ENCODE measurements at regions not wholly inside any gene's neighbourhood (a gene's known extent, or its start where the extent isn't known, plus 50 kb on each side); places are given as distances from the start of the nearest gene placed in this dataset.
"Not testable (repeated sequence)": the region's sequence is repeated elsewhere in the genome, so short reads cannot be mapped to it uniquely, and the experiment has no call there.

- no peak for DNase-seq (ENCODE audit: insufficient read length, low spot score, missing footprints)
- no peaks in the 10 kb centered on the region for H4K20me1 ChIP-seq (ENCODE audit: insufficient read depth, low read length)
- TF ChIP-seq CTCF (IDR thresholded peaks at IDR 0.05; ENCODE audit: extremely low read depth, low read depth, low read length), result no peak
Measured at GRCh38 chr9:85871008-85871407, 69.9 kb upstream of the NAA35 start.

GRCh38 chr9:85871683-85872082 lies 69.3 kb upstream of the NAA35 start:
- H3K4me3 ChIP-seq (ENCODE audit: insufficient read depth, low read length); H3K36me3 ChIP-seq (ENCODE audit: insufficient read depth, low read length); H3K27ac ChIP-seq (ENCODE audit: low read depth, low read length); H3K9me3 ChIP-seq (ENCODE audit: low read depth, low read length); H3K4me1 ChIP-seq (ENCODE audit: insufficient read depth, low read length); H2AFZ ChIP-seq (ENCODE audit: low read length); DNase-seq (ENCODE audit: insufficient read length, low spot score, missing footprints); H3K4me2 ChIP-seq (ENCODE audit: insufficient read depth, low read length); H4K20me1 ChIP-seq (ENCODE audit: insufficient read depth, low read length); H3K27me3 ChIP-seq (ENCODE audit: insufficient read depth, low read length); H3K79me2 ChIP-seq (ENCODE audit: insufficient read depth, low read length): not testable (repeated sequence)

More at GRCh38 chr9:85871008-85871407, 69.9 kb upstream of the NAA35 start:
- H3K27ac ChIP-seq (ENCODE audit: low read depth, low read length), result no peak overlapping the region
- H3K27me3 ChIP-seq (ENCODE audit: insufficient read depth, low read length), result no peaks in the 10 kb centered on the region
- no peaks in the 10 kb centered on the region for H3K4me1 ChIP-seq (ENCODE audit: insufficient read depth, low read length)
- H3K36me3 ChIP-seq (ENCODE audit: insufficient read depth, low read length), result no peaks in the 10 kb centered on the region
- H3K9me3 ChIP-seq (ENCODE audit: low read depth, low read length), result no peaks in the 10 kb centered on the region
- no peak overlapping the region for H2AFZ ChIP-seq (ENCODE audit: low read length)
- no peak overlapping the region for H3K4me2 ChIP-seq (ENCODE audit: insufficient read depth, low read length)
- no peaks in the 10 kb centered on the region for H3K79me2 ChIP-seq (ENCODE audit: insufficient read depth, low read length)
- no peak overlapping the region for H3K4me3 ChIP-seq (ENCODE audit: insufficient read depth, low read length)

- H3K27ac ChIP-seq (ENCODE audit: low read depth, low read length), result no peak overlapping the region
- no peaks in the 10 kb centered on the region for H3K36me3 ChIP-seq (ENCODE audit: insufficient read depth, low read length)
- TF ChIP-seq CTCF (IDR thresholded peaks at IDR 0.05; ENCODE audit: extremely low read depth, low read depth, low read length), result no peak
- H3K27me3 ChIP-seq (ENCODE audit: insufficient read depth, low read length), result no peaks in the 10 kb centered on the region
- H3K9me3 ChIP-seq (ENCODE audit: low read depth, low read length), result no peaks in the 10 kb centered on the region
- H2AFZ ChIP-seq (ENCODE audit: low read length), result no peak overlapping the region
- DNase-seq (ENCODE audit: insufficient read length, low spot score, missing footprints), result no peak
- H3K4me3 ChIP-seq (ENCODE audit: insufficient read depth, low read length), result no peak overlapping the region
- H4K20me1 ChIP-seq (ENCODE audit: insufficient read depth, low read length), result no peaks in the 10 kb centered on the region
- no peaks in the 10 kb centered on the region for H3K79me2 ChIP-seq (ENCODE audit: insufficient read depth, low read length)
- no peaks in the 10 kb centered on the region for H3K4me1 ChIP-seq (ENCODE audit: insufficient read depth, low read length)
- no peak overlapping the region for H3K4me2 ChIP-seq (ENCODE audit: insufficient read depth, low read length)
Measured at GRCh38 chr9:85872463-85872862, 68.5 kb upstream of the NAA35 start.

GRCh38 chr9:85876628-85877027 lies 64.3 kb upstream of the NAA35 start:
- Histone ChIP-seq H3K4me3 (ENCODE audit: insufficient read depth, low read length) (no peak overlapping the region), H3K4me1 (ENCODE audit: insufficient read depth, low read length) (no peaks in the 10 kb centered on the region), H2AFZ (ENCODE audit: low read length) (no peak overlapping the region), H3K9me3 (ENCODE audit: low read depth, low read length) (no peaks in the 10 kb centered on the region), H4K20me1 (ENCODE audit: insufficient read depth, low read length) (no peaks in the 10 kb centered on the region), H3K36me3 (ENCODE audit: insufficient read depth, low read length) (no peaks in the 10 kb centered on the region), H3K27me3 (ENCODE audit: insufficient read depth, low read length) (no peaks in the 10 kb centered on the region), H3K79me2 (ENCODE audit: insufficient read depth, low read length) (no peaks in the 10 kb centered on the region), H3K27ac (ENCODE audit: low read depth, low read length) (no peak overlapping the region), H3K4me2 (ENCODE audit: insufficient read depth, low read length) (no peak overlapping the region)
- DNase-seq (ENCODE audit: insufficient read length, low spot score, missing footprints), result no peak
- no peak for TF ChIP-seq CTCF (IDR thresholded peaks at IDR 0.05; ENCODE audit: extremely low read depth, low read depth, low read length)

- not testable (repeated sequence) for H3K4me3 ChIP-seq (ENCODE audit: insufficient read depth, low read length); H3K36me3 ChIP-seq (ENCODE audit: insufficient read depth, low read length); H2AFZ ChIP-seq (ENCODE audit: low read length); H3K27me3 ChIP-seq (ENCODE audit: insufficient read depth, low read length); H4K20me1 ChIP-seq (ENCODE audit: insufficient read depth, low read length); H3K4me2 ChIP-seq (ENCODE audit: insufficient read depth, low read length); H3K9me3 ChIP-seq (ENCODE audit: low read depth, low read length); H3K27ac ChIP-seq (ENCODE audit: low read depth, low read length); H3K79me2 ChIP-seq (ENCODE audit: insufficient read depth, low read length); H3K4me1 ChIP-seq (ENCODE audit: insufficient read depth, low read length); DNase-seq (ENCODE audit: insufficient read length, low spot score, missing footprints)
Measured at GRCh38 chr9:85878872-85879597, 61.9 kb upstream of the NAA35 start.

GRCh38 chr9:85880507-85880906 lies 60.4 kb upstream of the NAA35 start:
- not testable (repeated sequence) for H3K4me2 ChIP-seq (ENCODE audit: insufficient read depth, low read length); H3K27me3 ChIP-seq (ENCODE audit: insufficient read depth, low read length); H3K9me3 ChIP-seq (ENCODE audit: low read depth, low read length); H3K4me1 ChIP-seq (ENCODE audit: insufficient read depth, low read length); H3K4me3 ChIP-seq (ENCODE audit: insufficient read depth, low read length); DNase-seq (ENCODE audit: insufficient read length, low spot score, missing footprints); H3K27ac ChIP-seq (ENCODE audit: low read depth, low read length); H4K20me1 ChIP-seq (ENCODE audit: insufficient read depth, low read length); H3K79me2 ChIP-seq (ENCODE audit: insufficient read depth, low read length); H2AFZ ChIP-seq (ENCODE audit: low read length); H3K36me3 ChIP-seq (ENCODE audit: insufficient read depth, low read length)

Data from osteoblast (primary cell).